ENCODE measurements at regions not wholly inside any gene's neighbourhood (a gene's known extent, or its start where the extent isn't known, plus 50 kb on each side); places are given as distances from the start of the nearest gene placed in this dataset.

- in situ Hi-C loops (cut with MboI; ENCODE audit: low sequenced_read_pairs, unreplicated experiment), result no loop called here
- TF ChIP-seq, protein P1, sequence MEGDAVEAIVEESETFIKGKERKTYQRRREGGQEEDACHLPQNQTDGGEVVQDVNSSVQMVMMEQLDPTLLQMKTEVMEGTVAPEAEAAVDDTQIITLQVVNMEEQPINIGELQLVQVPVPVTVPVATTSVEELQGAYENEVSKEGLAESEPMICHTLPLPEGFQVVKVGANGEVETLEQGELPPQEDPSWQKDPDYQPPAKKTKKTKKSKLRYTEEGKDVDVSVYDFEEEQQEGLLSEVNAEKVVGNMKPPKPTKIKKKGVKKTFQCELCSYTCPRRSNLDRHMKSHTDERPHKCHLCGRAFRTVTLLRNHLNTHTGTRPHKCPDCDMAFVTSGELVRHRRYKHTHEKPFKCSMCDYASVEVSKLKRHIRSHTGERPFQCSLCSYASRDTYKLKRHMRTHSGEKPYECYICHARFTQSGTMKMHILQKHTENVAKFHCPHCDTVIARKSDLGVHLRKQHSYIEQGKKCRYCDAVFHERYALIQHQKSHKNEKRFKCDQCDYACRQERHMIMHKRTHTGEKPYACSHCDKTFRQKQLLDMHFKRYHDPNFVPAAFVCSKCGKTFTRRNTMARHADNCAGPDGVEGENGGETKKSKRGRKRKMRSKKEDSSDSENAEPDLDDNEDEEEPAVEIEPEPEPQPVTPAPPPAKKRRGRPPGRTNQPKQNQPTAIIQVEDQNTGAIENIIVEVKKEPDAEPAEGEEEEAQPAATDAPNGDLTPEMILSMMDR (IDR thresholded peaks at IDR 0.05; ENCODE audit: borderline replicate concordance, control extremely low read depth, extremely low read depth, insufficient read depth, missing control alignments), result no peak
- no peak for DNase-seq (ENCODE audit: low spot score)
Measured at GRCh38 chr1:114310695-114311271, 157.1 kb upstream of the SYT6 start.

DNA sequence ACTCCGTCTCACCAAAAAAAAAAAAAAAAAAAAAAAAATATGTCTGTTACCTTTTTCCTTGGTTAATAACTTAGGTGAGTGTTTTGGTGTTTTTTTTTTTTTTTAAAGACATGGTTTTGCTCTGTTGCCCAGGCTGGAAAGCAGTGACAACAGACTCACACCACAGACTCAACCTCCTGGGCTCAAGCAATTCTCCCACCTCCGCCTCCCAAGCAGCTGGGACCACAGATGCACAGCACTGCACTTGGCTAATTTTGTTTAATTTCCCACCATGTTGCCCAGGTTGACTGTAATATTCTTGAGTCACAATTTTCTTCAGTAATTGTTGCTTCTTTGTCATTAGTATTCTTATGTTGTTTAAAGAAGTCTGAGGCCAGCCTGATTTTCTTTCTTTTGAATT, 149.2 kb upstream of the SYT6 start:
- TF ChIP-seq, protein P1 (IDR thresholded peaks at IDR 0.05; ENCODE audit: borderline replicate concordance, control extremely low read depth, extremely low read depth, insufficient read depth, missing control alignments), result no peak
- in situ Hi-C loops (cut with MboI; ENCODE audit: low sequenced_read_pairs, unreplicated experiment), result no loop called here

DNA sequence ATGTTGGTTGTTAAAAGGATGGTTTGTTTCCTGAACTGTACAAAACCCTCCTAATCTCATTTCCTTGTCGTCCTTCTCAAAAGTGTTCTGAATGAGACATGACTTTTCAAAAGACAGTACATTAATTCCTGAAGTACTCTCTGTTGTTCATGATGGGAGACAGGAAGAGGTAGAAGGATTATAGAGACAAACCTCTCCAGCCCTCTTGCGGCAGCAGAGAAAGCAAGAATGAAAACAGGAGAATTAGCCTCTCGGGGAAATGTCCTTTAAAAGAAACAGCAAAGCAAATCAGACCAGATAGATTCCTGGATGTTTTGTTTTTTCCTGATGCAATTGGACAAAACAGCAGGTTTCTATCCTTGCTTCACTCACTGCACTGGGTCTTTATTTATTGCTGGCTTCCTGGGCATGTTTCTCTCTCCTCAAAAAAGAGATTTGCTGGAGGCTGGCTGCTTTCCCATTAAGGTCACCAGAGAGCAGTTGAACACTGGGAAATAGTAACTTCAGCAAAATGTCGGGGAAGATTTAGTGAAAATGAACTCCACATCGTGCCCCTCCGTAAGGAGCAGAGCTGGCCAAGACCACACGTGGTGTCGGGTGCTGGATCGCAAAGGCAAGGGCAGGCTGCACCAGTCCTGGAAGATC, 145.8 kb upstream of the SYT6 start:
- no peak for DNase-seq (ENCODE audit: low spot score)
- TF ChIP-seq, protein P1 (IDR thresholded peaks at IDR 0.05; ENCODE audit: borderline replicate concordance, control extremely low read depth, extremely low read depth, insufficient read depth, missing control alignments), result no peak
- in situ Hi-C loops (cut with MboI; ENCODE audit: low sequenced_read_pairs, unreplicated experiment), result no loop called here

More for the DNA sequence above, 149.2 kb upstream of the SYT6 start:
- DNase-seq (ENCODE audit: low spot score), result no peak

DNA sequence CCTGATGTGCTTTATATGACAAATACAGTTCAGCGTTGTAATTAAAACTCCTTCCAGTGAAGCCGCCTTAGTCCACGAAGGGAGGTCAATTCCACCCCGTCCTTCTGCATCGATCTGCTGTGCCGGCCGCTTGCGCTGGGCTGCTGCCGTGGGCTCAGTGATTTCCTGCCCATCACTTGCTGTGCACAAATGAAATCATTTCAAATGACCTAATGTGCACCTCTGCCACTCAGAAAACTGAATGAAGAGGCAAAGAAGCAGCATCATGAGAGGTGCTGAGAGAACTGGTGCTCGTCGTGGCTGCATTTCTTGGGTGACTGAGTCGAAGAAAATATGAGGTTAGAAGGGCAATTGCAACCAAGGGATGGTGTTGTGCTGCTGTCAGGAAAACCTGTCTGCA, 144.3 kb upstream of the SYT6 start:
- in situ Hi-C loops (cut with MboI; ENCODE audit: low sequenced_read_pairs, unreplicated experiment), result no loop called here
- no peak for DNase-seq (ENCODE audit: low spot score)
- TF ChIP-seq, protein P1 (IDR thresholded peaks at IDR 0.05; ENCODE audit: borderline replicate concordance, control extremely low read depth, extremely low read depth, insufficient read depth, missing control alignments), result no peak

DNA sequence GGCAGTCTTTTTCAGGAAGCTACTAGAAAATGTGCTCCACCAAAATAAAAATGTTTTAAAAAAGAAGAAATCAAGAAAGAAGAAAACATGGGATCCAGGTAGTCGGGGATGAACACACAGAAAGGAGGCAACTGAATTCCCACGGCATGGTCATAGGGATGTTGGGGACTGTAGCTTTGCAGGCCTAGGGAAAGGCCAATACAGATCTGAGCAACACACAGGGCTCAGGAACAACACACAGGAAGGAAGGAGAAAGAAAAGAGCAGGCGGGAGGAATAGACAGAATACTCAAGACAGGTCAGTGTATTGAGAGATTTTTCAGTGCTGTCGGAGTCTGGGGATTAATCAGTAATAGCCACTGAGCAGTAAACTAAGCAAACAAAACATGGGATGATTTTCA, 142.7 kb upstream of the SYT6 start:
- no peak for DNase-seq (ENCODE audit: low spot score)
- TF ChIP-seq, protein P1 (IDR thresholded peaks at IDR 0.05; ENCODE audit: borderline replicate concordance, control extremely low read depth, extremely low read depth, insufficient read depth, missing control alignments), result no peak
- in situ Hi-C loops (cut with MboI; ENCODE audit: low sequenced_read_pairs, unreplicated experiment), result no loop called here

GRCh38 chr1:114295321-114295720, 141.7 kb upstream of the SYT6 start:
- in situ Hi-C loops (cut with MboI; ENCODE audit: low sequenced_read_pairs, unreplicated experiment), result no loop called here
- DNase-seq (ENCODE audit: low spot score), result no peak
- TF ChIP-seq, protein P1 (IDR thresholded peaks at IDR 0.05; ENCODE audit: borderline replicate concordance, control extremely low read depth, extremely low read depth, insufficient read depth, missing control alignments), result no peak
